H1 (cell line): ENCODE measurements at regions not wholly inside any gene's neighbourhood (a gene's known extent, or its start where the extent isn't known, plus 50 kb on each side); places are given as distances from the start of the nearest gene placed in this dataset.
A peak's percentile ranks its signal among the peaks of the same experiment; 100 is the strongest.

Experiments used
- CTCF ChIA-PET: fragments of 300-600 bp; sonication (Branson Sonifier 250); formaldehyde crosslinking; loops from one replicate; lab custom pipeline; 2021; ENCODE audit not compliant: partially characterized antibody; lab: Charles Lee
- POLR2A ChIA-PET: fragments of 300-600 bp; sonication (Branson Sonifier 250); formaldehyde crosslinking; loops from one replicate; lab custom pipeline; 2021; ENCODE audit warnings: inconsistent platforms; ENCODE audit not compliant: partially characterized antibody; lab: Charles Lee
- DNase-seq, 2 experiments: peaks; one replicate each; pipeline versions ENCODE4 v3.0.0 to v3.0.0-alpha.2; 2010 to 2022; ENCODE audit warnings: low spot score in 2 of 2, low read depth in 1 of 2, mixed read lengths in 1 of 2
- FAIRE-seq: peaks from 2 replicates; lab custom pipeline; 2011; peaks lifted over from hg19 to GRCh38; lab: Jason Lieb, UNC
- H2AFZ ChIP-seq: 2 replicates; pipeline ENCODE4 v1.8.1; 2012; ENCODE audit warnings: low read length, inconsistent platforms
- H2AK5ac ChIP-seq: 2 replicates; pipeline ENCODE4 v1.6.1; 2013; ENCODE audit warnings: low read depth, low read length
- H2BK120ac ChIP-seq: replicated peaks from 2 replicates; pipeline ENCODE3; 2013; ENCODE audit warnings: low read depth, low read length, inconsistent platforms
- H2BK12ac ChIP-seq: 2 replicates; pipeline ENCODE4 v1.6.1; 2013; ENCODE audit warnings: low read depth, low read length
- H2BK15ac ChIP-seq: 2 replicates; pipeline ENCODE4 v1.6.1; 2013; ENCODE audit warnings: low read length
- H2BK20ac ChIP-seq: 2 replicates; pipeline ENCODE4 v1.6.1; 2013; ENCODE audit warnings: low read length
- H2BK5ac ChIP-seq: 2 replicates; pipeline ENCODE4 v1.6.1; 2013; ENCODE audit warnings: low read depth, low read length
- H3K14ac ChIP-seq: 2 replicates; pipeline ENCODE4 v1.6.1; 2013; ENCODE audit warnings: inconsistent platforms; ENCODE audit not compliant: insufficient read length
- H3K18ac ChIP-seq: 2 replicates; pipeline ENCODE4 v1.6.1; 2013; ENCODE audit warnings: low read length; ENCODE audit errors: extremely low read depth
- H3K23ac ChIP-seq: 2 replicates; pipeline ENCODE4 v1.6.1; 2013; ENCODE audit warnings: inconsistent platforms; ENCODE audit not compliant: insufficient read length
- H3K23me2 ChIP-seq: 2 replicates; pipeline ENCODE4 v1.6.1; 2013; ENCODE audit warnings: low read depth, low read length
- H3K27ac ChIP-seq: 2 replicates; pipeline ENCODE4 v1.6.1; 2011; ENCODE audit warnings: low read depth, low read length, inconsistent platforms
- H3K27me3 ChIP-seq, 4 experiments: replicated peaks in 1 of 4; 1 replicate in 1 of 4; 2 replicates in 3 of 4; pipeline versions ENCODE4 v1.6.1 to v1.8.1; 2011 to 2013; ENCODE audit warnings: low read length in 3 of 4, mild to moderate bottlenecking in 3 of 4, inconsistent platforms in 2 of 4, mixed read lengths in 2 of 4, moderate library complexity in 1 of 4; ENCODE audit not compliant: control insufficient read depth in 3 of 4, insufficient read depth in 3 of 4; ENCODE audit errors: extremely low read depth in 1 of 4
- H3K36me3 ChIP-seq, 4 experiments: 2 replicates each; pipeline versions ENCODE4 v1.6.1 to v1.8.1; 2011 to 2013; ENCODE audit warnings: mild to moderate bottlenecking in 4 of 4, low read length in 3 of 4, moderate library complexity in 2 of 4, control low read depth in 1 of 4, inconsistent platforms in 1 of 4; ENCODE audit not compliant: insufficient read depth in 4 of 4, control insufficient read depth in 2 of 4
- H3K4ac ChIP-seq: replicated peaks from 2 replicates; pipeline ENCODE3; 2013; ENCODE audit warnings: low read length, low read depth, mixed read lengths, inconsistent platforms; ENCODE audit not compliant: insufficient read length
- H3K4me1 ChIP-seq, 4 experiments: replicated peaks in 1 of 4; 1 replicate in 1 of 4; 2 replicates in 3 of 4; pipeline versions ENCODE4 v1.6.1 to v1.8.1; 2011 to 2013; ENCODE audit warnings: low read length in 3 of 4, inconsistent platforms in 2 of 4, mixed read lengths in 1 of 4; ENCODE audit not compliant: insufficient read depth in 4 of 4, control insufficient read depth in 3 of 4
- H3K4me2 ChIP-seq, 2 experiments: 2 replicates each; pipeline versions ENCODE4 v1.6.1 to v1.8.1; 2011 to 2013; ENCODE audit warnings: low read depth in 2 of 2, low read length in 2 of 2, control low read depth in 1 of 2, inconsistent platforms in 1 of 2, mild to moderate bottlenecking in 1 of 2; ENCODE audit not compliant: insufficient read depth in 1 of 2
- H3K4me3 ChIP-seq, 4 experiments: fragments of 200-600, 300-600 bp in 1 of 4; sonication (generic), shearing (Covaris generic), sonication (Bioruptor Twin) in 1 of 4; 2 replicates each; pipeline versions ENCODE4 v1.5.1 to v1.8.1; 2011 to 2016; ENCODE audit warnings: low read length in 4 of 4, low read depth in 3 of 4, control low read depth in 2 of 4, inconsistent platforms in 2 of 4, mild to moderate bottlenecking in 2 of 4, mixed read lengths in 1 of 4, moderate library complexity in 1 of 4; ENCODE audit not compliant: insufficient read depth in 2 of 4; ENCODE audit errors: extremely low read depth in 1 of 4
- H3K56ac ChIP-seq: replicated peaks from 2 replicates; pipeline ENCODE3; 2013; ENCODE audit warnings: low read depth, mild to moderate bottlenecking, mixed read lengths, low read length, inconsistent platforms; ENCODE audit not compliant: insufficient read length
- H3K79me1 ChIP-seq: 2 replicates; pipeline ENCODE4 v1.6.1; 2013; ENCODE audit warnings: low read depth, low read length, control low read depth
- H3K79me2 ChIP-seq, 2 experiments: 2 replicates each; pipeline versions ENCODE4 v1.6.1 to v1.8.1; 2012 to 2013; ENCODE audit warnings: low read length in 2 of 2, mild to moderate bottlenecking in 2 of 2, inconsistent platforms in 1 of 2; ENCODE audit not compliant: insufficient read depth in 2 of 2, control insufficient read depth in 1 of 2
- H3K9ac ChIP-seq, 4 experiments: replicated peaks in 1 of 4; 1 replicate in 1 of 4; 2 replicates in 3 of 4; pipeline versions ENCODE4 v1.6.1 to v1.8.1; 2011 to 2013; ENCODE audit warnings: low read depth in 3 of 4, low read length in 3 of 4, control low read depth in 2 of 4, mild to moderate bottlenecking in 2 of 4, moderate library complexity in 2 of 4, inconsistent platforms in 1 of 4; ENCODE audit errors: extremely low read depth in 1 of 4
- H3K9me3 ChIP-seq, 2 experiments: 2 replicates each; pipeline versions ENCODE4 v1.6.1 to v1.8.1; 2012 to 2013; ENCODE audit warnings: mild to moderate bottlenecking in 2 of 2, moderate library complexity in 2 of 2, control low read depth in 1 of 2, inconsistent platforms in 1 of 2, low read depth in 1 of 2, low read length in 1 of 2, mixed read lengths in 1 of 2; ENCODE audit not compliant: insufficient read depth in 2 of 2
- H4K20me1 ChIP-seq, 2 experiments: replicated peaks in 1 of 2; 2 replicates each; pipeline versions ENCODE3 to v1.8.1; 2011 to 2013; ENCODE audit warnings: inconsistent platforms in 2 of 2, low read length in 2 of 2, mild to moderate bottlenecking in 1 of 2; ENCODE audit not compliant: insufficient read depth in 2 of 2, control insufficient read depth in 1 of 2
- H4K5ac ChIP-seq: 2 replicates; pipeline ENCODE4 v1.6.1; 2013; ENCODE audit warnings: low read length, low read depth, mixed read lengths, inconsistent platforms; ENCODE audit not compliant: insufficient read length
- H4K8ac ChIP-seq: 2 replicates; pipeline ENCODE4 v1.8.0; 2013; ENCODE audit warnings: mild to moderate bottlenecking, moderate library complexity, low read length, inconsistent platforms; ENCODE audit not compliant: insufficient read depth; ENCODE audit errors: extremely low read depth
- H4K91ac ChIP-seq: replicated peaks from 2 replicates; pipeline ENCODE3; 2013; ENCODE audit warnings: low read length, mixed read lengths, inconsistent platforms; ENCODE audit not compliant: insufficient read length
- MAFK ChIP-seq: IDR thresholded peaks from 2 replicates; pipeline ENCODE4 v1.6.1; 2012; ENCODE audit warnings: low read depth, mild to moderate bottlenecking, improper control_type of control experiment, low read length
- RFX5 ChIP-seq: IDR thresholded peaks from 2 replicates; pipeline ENCODE4 v1.6.1; 2011; ENCODE audit warnings: low read depth, low read length, improper control_type of control experiment, borderline replicate concordance
- WGBS, 2 experiments: shearing (Covaris generic) in 1 of 2; methylation state at CpG; one replicate each; pipeline versions ENCODE4 v1.1.6 to v1.1.7; 2013 to 2015; ENCODE audit warnings: low lambda C conversion rate in 2 of 2, mixed read lengths in 2 of 2, inconsistent platforms in 1 of 2, low coverage in 1 of 2, missing lambda C conversion rate in 1 of 2; ENCODE audit not compliant: insufficient replicate concordance in 2 of 2, insufficient coverage in 1 of 2, insufficient read length in 1 of 2; ENCODE audit errors: extremely low coverage in 1 of 2, missing lambda C conversion rate in 1 of 2; 5-methylcytosine and 5-hydroxymethylcytosine counted together

GRCh38 chr2:51705417-51705816 lies 673.5 kb upstream of the NRXN1 start:
- H2BK15ac ChIP-seq, result no peak overlapping the region
- no peaks in the 10 kb centered on the region for H3K79me1 ChIP-seq
- no peak overlapping the region for H3K27ac ChIP-seq
- no peaks in the 10 kb centered on the region for H3K27me3 ChIP-seq
- H3K79me2 ChIP-seq, result no peaks in the 10 kb centered on the region
- H3K18ac ChIP-seq, result no peak overlapping the region
- H2BK120ac ChIP-seq, result no peak overlapping the region
- H3K4me3 ChIP-seq, result no peak overlapping the region
- peaks cover 0 to 2% (median 0%) of the 10 kb centered on the region in 4 experiments; a peak in 1 of 7 replicates for H3K4me1 ChIP-seq
- no peak overlapping the region for H3K4ac ChIP-seq
- H2AFZ ChIP-seq, result no peak overlapping the region
- H4K8ac ChIP-seq, result no peak overlapping the region
- H3K23ac ChIP-seq, result no peak overlapping the region
- H2BK20ac ChIP-seq, result no peak overlapping the region
- no peaks in the 10 kb centered on the region for H4K20me1 ChIP-seq
- no peaks in the 10 kb centered on the region for H3K36me3 ChIP-seq
- H2AK5ac ChIP-seq, result no peak overlapping the region
- no peak overlapping the region for H4K5ac ChIP-seq
- H3K14ac ChIP-seq, result no peak overlapping the region
- no peaks in the 10 kb centered on the region for H3K9me3 ChIP-seq
- no peak for TF ChIP-seq RFX5
- peak; percentile 64; the same call in 1 of the 2 replicates for TF ChIP-seq MAFK
- FAIRE-seq (no peak), DNase-seq (no peak)
- no peak overlapping the region for H3K56ac ChIP-seq
- WGBS, 2 experiments, result 89% methylated on average over 1 of the region's 1 CpG; no CpG with 5 or more reads in 1 of the 2 experiments
- no peak overlapping the region for H3K9ac ChIP-seq
- no peak overlapping the region for H4K91ac ChIP-seq
- no peak overlapping the region for H2BK12ac ChIP-seq
- H3K4me2 ChIP-seq, result no peak overlapping the region
- ChIA-PET CTCF (no interaction called here), POLR2A (no interaction called here)
- no peak overlapping the region for H2BK5ac ChIP-seq
- no peaks in the 10 kb centered on the region for H3K23me2 ChIP-seq
